RWPE2 (cell line): ENCODE measurements at regions not wholly inside any gene's neighbourhood (a gene's known extent, or its start where the extent isn't known, plus 50 kb on each side); places are given as distances from the start of the nearest gene placed in this dataset.

Source experiments
- ATAC-seq: fragments of 200-7000 bp; cut with Tn5 transposase; 3 replicates; pipeline ENCODE4 v1.9.1; 2021; ENCODE audit warnings: low read depth
- DNase-seq: peaks from one replicate; pipeline ENCODE4 v3.0.0-alpha.2; 2020; ENCODE audit warnings: low spot score
- H3K27ac ChIP-seq: fragments of 450-650 bp; 2 replicates; pipeline ENCODE4 v1.5.1; 2017; ENCODE audit warnings: mild to moderate bottlenecking; ENCODE audit not compliant: poor library complexity, severe bottlenecking
- H3K27me3 ChIP-seq: fragments of 250-450 bp; sonication (Bioruptor Pico); 2 replicates; pipeline ENCODE4 v1.5.1; 2021; ENCODE audit warnings: mild to moderate bottlenecking, moderate library complexity; ENCODE audit not compliant: insufficient read depth, poor library complexity, severe bottlenecking
- H3K36me3 ChIP-seq: fragments of 250-450 bp; sonication (Bioruptor Pico); 2 replicates; pipeline ENCODE4 v1.5.1; 2020; ENCODE audit warnings: low read depth, mild to moderate bottlenecking, moderate library complexity
- H3K4me1 ChIP-seq: fragments of 250-450 bp; sonication (Bioruptor Pico); 2 replicates; pipeline ENCODE4 v1.5.1; 2021; ENCODE audit warnings: mild to moderate bottlenecking, moderate library complexity; ENCODE audit not compliant: insufficient read depth, poor library complexity, severe bottlenecking
- H3K4me3 ChIP-seq: fragments of 250-450 bp; sonication (Bioruptor Pico); 2 replicates; pipeline ENCODE4 v1.5.1; 2021; ENCODE audit warnings: mild to moderate bottlenecking, moderate library complexity; ENCODE audit not compliant: severe bottlenecking
- H3K9me3 ChIP-seq: fragments of 250-450 bp; sonication (Bioruptor Pico); 2 replicates; pipeline ENCODE4 v1.5.1; 2021; ENCODE audit warnings: mild to moderate bottlenecking, moderate library complexity; ENCODE audit not compliant: severe bottlenecking
- CTCF ChIP-seq: fragments of 450-650 bp; IDR thresholded peaks from one replicate; pipeline ENCODE4 v1.5.1; 2017; ENCODE audit warnings: mild to moderate bottlenecking, moderate library complexity; ENCODE audit not compliant: poor library complexity, severe bottlenecking

- H3K9me3 ChIP-seq, result no peaks in the 10 kb centered on the region
- no peak for TF ChIP-seq CTCF
- no peaks in the 10 kb centered on the region for H3K27me3 ChIP-seq
- DNase-seq, result no peak
- no peak overlapping the region for H3K27ac ChIP-seq
- peaks cover 4% of the 10 kb centered on the region for H3K4me1 ChIP-seq
- no peaks in the 10 kb centered on the region for H3K36me3 ChIP-seq
- H3K4me3 ChIP-seq, result no peak overlapping the region
- no peak for ATAC-seq
These were observed 186.1 kb downstream of the ZNF365 start for GRCh38 chr10:62560201-62560819.

GRCh38 chr10:62561151-62561550, 187.0 kb downstream of the ZNF365 start:
- DNase-seq (no peak), ATAC-seq (no peak)
- H3K9me3 ChIP-seq, result no peaks in the 10 kb centered on the region
- H3K36me3 ChIP-seq, result no peaks in the 10 kb centered on the region
- H3K27ac ChIP-seq, result no peak overlapping the region
- no peaks in the 10 kb centered on the region for H3K27me3 ChIP-seq
- H3K4me3 ChIP-seq, result no peak overlapping the region
- H3K4me1 ChIP-seq, result peaks cover 4% of the 10 kb centered on the region
- no peak for TF ChIP-seq CTCF

GRCh38 chr10:62562101-62562500, 187.9 kb downstream of the ZNF365 start:
- peaks cover 4% of the 10 kb centered on the region for H3K4me1 ChIP-seq
- no peak overlapping the region for H3K27ac ChIP-seq
- H3K27me3 ChIP-seq, result no peaks in the 10 kb centered on the region
- H3K9me3 ChIP-seq, result no peaks in the 10 kb centered on the region
- H3K36me3 ChIP-seq, result no peaks in the 10 kb centered on the region
- no peak overlapping the region for H3K4me3 ChIP-seq
- DNase-seq (no peak), ATAC-seq (no peak)
- no peak for TF ChIP-seq CTCF

GRCh38 chr10:62562795-62563194, 188.6 kb downstream of the ZNF365 start:
- DNase-seq (no peak), ATAC-seq (no peak)
- no peaks in the 10 kb centered on the region for H3K9me3 ChIP-seq
- H3K4me3 ChIP-seq, result no peak overlapping the region
- H3K27me3 ChIP-seq, result no peaks in the 10 kb centered on the region
- no peaks in the 10 kb centered on the region for H3K36me3 ChIP-seq
- no peak for TF ChIP-seq CTCF
- H3K27ac ChIP-seq, result no peak overlapping the region
- peaks cover 4% of the 10 kb centered on the region for H3K4me1 ChIP-seq

GRCh38 chr10:62573929-62574328, 199.8 kb downstream of the ZNF365 start:
- H3K9me3 ChIP-seq, result no peaks in the 10 kb centered on the region
- ATAC-seq (no peak), DNase-seq (no peak)
- no peak overlapping the region for H3K4me3 ChIP-seq
- no peaks in the 10 kb centered on the region for H3K27me3 ChIP-seq
- no peak for TF ChIP-seq CTCF
- H3K27ac ChIP-seq, result no peak overlapping the region
- no peaks in the 10 kb centered on the region for H3K36me3 ChIP-seq
- H3K4me1 ChIP-seq, result no peaks in the 10 kb centered on the region
